Activated CD4-positive, alpha-beta T cell treated with anti-CD3 and anti-CD28 coated beads, Interleukin-10, Interleukin-2, amounts not matched to agents 100 ng/mL and 50 ng/mL, durations not matched to agents 16 hours and 8 hours (primary cell): ENCODE measurements at regions not wholly inside any gene's neighbourhood (a gene's known extent, or its start where the extent isn't known, plus 50 kb on each side); places are given as distances from the start of the nearest gene placed in this dataset.

Experiments
- DNase-seq: peaks from one replicate; pipeline ENCODE4 v3.0.0-alpha.2; 2020

DNA sequence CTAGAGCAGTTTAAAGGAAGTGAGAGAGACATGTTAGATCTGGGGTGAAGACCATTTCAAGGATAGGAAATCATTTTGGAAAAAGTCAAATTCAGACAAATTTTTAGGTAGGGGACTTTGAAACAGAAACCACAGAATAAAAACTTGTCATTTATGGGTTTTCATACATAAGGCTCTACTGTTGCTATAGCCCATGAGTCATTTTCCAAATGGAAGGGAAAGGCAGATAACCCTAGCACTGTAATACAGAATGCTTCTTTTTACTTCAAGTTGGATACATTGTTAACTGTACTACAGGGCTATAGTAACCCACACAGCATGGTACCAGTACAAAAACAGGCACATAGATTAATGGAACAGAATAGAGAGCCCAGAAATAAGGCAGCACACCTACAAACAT, 455.4 kb downstream of the EBF1 start:
- DNase-seq, result no peak

DNA sequence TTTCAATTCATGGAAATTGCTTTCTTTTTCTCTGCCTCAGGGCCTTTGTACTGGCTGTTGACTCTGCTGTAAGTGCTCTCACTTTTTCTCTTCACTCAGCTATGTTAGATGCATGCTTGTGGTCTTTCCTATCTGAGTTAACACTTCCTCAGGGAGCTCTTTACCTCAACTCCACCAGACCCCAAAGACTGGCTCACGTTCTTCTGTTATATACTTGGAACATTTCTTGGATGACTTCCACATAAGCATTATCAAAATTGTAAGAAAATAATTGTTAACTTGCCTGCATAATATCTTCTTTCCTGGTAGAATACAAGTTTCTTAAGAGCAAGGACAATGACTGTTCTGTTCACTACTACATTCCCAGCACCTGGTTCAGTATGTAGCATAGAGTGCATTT, 455.9 kb downstream of the EBF1 start:
- DNase-seq, result no peak

DNA sequence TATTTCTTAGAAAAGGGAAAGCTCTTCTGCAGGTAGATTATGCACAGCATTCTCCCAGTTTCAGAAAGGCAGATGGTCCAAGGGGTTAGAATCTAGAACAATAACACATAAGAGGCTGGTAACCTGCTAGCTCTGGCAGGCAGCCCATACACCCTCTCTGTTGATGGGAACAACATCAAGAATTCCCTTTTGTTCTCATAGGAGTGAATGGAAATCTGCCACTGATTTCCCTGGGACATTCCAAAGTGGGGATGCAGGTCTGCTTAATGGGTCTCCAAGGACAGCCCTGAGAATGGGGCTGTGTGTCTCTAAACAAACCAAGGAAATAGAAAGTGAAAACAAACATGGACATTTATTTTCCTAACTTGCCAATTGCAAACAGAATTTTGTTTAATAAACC, 456.8 kb downstream of the EBF1 start:
- no peak for DNase-seq

DNA sequence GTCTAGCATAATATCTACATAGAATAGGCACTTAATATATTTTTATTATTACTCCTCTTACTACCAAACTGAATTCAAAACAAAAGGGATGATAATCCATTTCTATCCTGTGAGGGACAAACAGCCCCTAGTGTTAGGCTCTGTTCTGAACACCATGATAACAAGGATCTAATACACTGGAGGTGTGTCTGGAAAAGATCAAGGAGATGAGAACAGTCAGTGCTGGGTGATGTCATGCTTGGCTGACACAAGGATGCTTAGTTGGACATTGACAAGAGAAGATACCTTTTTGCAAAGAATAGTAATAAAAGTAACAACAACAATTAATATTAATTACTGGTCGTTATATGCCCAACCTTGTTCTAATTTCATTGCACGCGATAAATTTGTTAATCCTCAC, 458.7 kb downstream of the EBF1 start:
- DNase-seq, result no peak

DNA sequence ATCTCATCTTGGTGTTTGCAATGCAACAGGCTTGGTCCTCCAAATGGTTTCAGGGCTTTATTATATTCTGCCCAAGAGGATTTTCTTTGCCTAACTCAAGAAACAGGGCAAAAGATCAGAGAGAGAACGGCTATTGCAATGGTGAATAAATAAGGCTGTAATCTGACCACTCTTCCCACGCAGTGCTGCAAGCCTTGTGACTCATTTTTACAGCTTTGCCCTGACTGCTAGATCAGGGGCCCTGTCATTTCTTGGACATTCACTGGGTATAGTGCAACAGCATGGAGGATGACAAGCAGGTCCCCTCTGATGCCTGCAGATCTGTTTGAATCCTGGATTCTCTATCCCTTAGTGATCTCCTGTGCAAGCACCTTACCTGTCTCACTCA, 459.1 kb downstream of the EBF1 start:
- no peak for DNase-seq

DNA sequence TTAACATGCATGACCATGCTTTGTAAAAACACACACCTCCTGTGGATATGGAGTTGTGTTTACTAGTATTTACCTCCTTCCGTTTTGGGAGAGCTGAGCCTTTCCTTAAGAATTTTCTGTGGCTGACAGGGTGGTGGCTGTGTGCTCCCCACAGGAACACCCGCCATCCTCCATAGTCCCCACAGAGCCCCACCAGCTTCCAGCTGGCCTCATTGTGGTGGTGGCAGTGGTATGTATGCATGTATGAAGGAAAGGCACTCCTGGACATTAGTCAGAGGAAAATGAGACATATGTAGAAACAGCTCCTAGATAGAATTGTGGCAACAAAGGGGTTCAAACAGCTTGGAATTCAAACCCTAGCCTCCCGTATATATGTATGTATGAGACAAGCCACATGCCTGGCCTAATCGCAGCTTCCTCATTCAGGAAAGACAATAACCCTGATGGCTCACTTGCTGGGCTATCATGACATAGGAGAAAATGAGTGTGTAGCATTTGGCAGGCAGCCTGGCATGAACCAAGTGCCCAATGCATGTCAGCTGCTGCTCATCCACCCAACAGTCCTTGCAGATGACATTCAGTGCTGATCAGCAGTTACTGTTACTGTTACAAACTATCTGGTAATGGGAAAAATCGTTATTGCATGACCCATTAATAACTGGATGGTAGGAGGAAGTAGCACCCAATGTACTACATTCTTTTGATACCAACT, 459.7 kb downstream of the EBF1 start:
- DNase-seq, result no peak

DNA sequence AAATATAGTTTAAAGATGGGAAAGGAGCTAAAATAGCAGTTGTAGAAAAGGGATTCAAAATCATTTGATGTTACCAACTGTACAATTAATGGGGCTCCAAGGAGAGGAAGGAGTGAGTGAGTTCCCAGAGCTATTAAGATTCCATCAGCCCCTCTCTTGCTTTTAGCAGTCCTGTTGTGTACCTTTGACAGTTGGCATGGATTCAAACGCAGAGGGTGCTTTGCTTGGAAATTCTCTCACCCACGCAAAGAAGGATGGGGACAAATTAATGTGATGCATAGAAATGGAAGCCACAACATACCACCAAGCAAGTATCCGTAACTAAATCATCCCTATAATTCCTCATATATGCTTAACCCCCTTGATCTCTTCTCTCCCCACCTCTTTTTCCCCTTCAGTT, 461.3 kb downstream of the EBF1 start:
- no peak for DNase-seq

DNA sequence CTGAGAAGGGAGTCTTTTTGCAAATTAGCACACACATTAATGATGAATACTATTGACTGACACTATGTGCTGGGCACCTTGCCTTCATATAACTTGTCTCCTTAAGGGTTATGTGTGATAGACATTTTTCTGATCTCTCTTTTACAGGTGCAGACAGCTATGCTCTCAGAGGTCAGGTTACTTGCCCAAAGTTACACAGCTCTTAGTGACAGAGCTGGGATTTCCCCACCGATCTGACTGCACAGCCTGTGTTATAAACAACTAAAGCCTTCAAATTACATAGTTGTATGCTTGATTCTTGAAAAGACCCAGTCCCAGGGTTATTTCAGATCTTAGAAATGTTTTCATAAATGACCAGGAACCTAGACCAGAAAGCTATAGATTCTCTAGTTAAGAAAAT, 462.7 kb downstream of the EBF1 start:
- DNase-seq, result no peak

DNA sequence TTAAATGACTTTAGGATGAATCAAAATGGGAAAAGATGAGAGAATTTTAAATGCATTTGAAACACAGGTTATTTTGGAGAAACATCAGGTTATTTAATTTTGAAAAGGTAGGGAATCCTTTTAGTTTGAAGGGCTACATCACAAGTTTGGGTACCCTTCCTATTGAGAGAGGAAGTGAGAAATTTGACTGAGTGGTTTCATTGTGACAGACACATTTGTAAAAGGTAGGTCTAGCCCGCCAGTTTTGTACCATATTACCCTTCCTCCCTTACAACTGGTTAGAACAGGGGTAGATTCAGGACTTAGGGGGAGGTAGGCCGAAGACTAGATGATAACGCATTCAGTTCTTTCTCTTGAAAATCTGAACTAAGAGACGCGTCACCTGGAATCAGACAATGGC, 464.2 kb downstream of the EBF1 start:
- DNase-seq, result no peak

DNA sequence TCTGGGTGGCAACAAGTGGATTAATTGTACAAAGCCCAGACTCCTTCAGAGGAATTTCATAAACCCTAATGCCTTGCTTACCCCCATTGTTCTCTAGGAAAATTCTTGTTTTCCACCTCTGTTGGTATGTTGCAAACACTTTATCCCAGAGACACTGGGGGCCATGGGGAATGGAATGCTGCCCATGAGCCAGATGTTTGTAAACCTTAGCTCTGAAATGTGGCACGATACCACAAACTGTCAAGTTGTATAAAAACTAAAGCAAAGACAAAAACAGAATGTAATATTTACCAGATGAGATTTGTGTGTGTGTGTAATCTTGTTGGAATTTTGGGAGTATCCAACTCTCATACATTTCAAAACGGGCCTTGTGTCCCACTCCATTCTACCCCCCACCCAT, 465.0 kb downstream of the EBF1 start:
- no peak for DNase-seq

DNA sequence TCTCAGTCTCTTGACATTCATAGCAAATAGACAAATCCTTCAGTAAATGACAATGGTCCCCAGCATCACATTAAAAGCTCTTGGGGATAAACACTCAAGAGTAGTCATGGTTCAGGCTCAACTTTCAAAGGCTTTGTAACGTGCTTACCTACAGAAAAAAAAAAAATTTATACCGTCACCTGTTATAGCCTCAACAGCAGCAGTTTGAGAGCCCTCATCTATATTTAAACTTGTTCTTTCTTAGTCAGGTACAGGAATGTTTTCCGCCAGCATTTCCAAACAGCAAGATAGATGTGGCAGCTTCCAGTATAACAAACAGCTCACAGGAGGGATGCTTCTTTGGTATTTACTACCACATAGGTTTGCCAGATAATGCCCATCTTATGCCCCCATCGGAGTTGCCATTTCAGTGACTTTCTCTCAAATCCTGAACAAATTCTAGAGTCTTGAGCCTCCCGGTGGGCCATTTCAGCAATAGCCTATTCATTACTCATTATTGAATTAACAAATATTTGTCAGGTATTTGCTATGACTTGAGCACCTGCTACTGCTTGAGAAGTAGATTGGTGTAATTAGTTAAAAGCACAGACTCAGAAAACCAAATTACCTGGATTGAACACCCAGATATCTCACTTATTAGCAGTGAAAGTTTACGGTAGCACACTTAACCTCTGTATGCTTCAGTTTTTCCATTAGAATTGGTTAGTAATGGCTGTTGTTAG, 470.0 kb downstream of the EBF1 start:
- no peak for DNase-seq

DNA sequence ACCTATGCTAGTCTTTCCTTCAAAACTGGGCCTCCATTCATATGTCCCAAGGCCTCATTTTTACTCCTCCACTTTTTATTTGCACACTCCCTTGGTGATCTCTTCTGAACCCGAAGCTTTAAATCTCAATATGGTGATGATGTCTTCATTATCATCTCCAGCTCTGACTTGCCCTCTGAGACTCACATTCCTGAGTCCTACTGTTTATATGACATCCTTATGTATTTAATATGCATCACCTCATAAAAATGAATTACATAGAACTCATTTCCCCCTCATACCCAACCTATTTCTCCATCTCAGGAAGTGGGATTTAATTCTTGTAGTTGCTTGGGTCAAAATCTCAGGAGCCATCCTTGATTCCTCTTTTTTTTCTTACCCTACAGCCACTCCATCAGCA, 473.0 kb downstream of the EBF1 start:
- no peak for DNase-seq

DNA sequence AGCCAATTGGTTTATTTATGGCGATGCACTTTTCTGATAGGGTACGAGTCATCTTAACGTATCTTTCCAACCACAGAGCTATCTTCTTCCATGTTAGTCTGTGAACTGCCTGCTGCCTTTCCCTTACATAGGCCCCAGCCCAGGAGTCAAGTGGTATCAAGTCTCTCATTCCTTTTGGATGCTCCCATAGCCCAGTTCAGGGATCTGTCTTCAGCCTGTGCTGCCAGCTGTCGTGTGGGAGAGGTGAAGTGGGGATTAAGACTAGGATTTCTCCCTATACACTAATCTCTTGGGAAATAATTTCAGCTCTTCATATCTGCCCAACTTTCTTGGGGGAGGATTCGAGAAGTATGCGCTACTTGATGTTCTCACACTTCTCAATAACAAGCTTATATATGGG, 475.7 kb downstream of the EBF1 start:
- DNase-seq, result no peak

DNA sequence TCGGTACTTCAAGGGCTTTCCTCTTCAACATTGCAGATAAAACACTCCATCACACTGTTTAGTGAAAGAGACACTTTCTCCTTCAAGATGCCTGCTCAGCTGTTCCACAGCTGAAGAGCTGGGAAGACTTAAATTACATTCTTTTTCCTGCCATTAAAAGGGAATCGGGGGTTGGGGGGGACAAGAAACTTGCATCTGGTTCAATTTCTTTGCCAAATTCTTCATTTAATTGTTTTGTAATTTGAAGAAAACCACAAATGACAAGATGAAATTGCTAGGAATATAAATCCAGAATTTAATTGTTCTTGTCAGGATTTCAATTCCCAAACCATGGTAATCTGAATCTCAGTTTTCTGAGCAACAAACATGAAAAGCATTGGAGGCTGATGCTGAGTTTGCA, 478.3 kb downstream of the EBF1 start:
- DNase-seq, result no peak

DNA sequence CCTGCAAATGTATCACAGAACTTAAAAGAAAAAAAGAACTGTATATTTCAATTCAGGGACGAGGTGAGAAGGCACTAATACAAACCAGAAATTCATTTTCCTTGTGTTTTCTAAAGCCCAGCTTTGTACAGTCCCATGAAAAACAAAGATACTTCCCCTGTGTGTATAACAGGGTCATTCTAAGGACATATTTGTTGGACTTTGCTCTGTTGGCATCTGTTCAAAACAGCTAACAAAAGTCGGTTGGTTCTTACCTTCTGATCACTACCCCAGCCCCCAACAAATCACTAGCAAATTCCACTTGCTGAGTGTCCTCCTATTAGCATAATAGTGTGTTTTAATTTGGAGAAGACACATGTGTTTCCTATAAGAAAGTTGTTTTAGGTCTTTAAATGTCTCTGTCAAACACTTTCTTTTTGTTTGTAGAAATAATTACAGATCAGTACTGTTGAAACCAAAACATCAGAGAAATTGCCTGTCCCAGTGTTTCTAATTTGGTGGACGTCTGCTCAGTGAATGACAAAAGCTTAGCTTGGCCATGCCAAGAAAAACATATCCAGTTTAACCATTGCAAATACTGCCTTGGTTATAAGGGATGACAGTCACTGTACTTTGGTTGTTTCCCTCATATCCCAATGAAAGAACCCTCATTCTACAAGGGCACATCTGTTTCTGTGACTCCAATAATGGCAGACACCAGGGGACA, 480.5 kb downstream of the EBF1 start:
- DNase-seq, result no peak

DNA sequence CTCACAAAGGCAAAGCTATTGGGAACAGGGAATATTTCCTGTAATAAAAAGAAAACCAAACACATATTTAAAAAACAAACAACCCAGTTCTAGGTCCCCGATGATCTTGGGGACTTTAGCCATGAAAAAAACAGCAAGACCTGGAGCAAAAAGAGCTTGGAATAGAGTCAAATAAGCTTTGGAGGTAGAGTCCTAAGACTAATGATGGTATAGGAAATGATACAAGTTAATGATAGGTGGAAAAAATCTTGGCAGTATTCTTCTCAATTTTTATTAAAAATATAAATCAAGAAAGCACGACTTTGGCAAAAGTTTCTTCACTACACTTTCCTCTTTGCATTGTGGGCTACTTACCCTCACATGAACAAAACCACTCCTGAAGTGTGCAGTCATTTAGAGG, 481.5 kb downstream of the EBF1 start:
- DNase-seq, result no peak

DNA sequence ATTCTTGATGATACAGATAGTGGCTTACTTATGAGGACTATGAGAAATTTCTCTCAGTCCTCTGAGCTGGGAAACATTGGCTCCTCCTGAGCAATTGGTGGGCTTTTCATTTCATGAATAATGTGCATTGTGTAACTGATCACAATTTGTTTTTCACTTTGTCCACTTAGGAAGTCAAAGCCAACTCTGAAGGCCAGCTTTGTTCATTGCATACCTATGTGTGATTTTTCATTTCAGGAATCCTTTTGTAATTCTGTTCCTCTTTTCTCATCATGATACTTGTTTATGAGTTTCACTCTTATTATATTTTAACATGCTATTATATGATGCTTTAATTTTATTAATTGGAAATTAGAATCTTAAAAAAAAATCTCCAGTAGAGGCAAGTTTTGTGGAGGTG, 483.0 kb downstream of the EBF1 start:
- no peak for DNase-seq

DNA sequence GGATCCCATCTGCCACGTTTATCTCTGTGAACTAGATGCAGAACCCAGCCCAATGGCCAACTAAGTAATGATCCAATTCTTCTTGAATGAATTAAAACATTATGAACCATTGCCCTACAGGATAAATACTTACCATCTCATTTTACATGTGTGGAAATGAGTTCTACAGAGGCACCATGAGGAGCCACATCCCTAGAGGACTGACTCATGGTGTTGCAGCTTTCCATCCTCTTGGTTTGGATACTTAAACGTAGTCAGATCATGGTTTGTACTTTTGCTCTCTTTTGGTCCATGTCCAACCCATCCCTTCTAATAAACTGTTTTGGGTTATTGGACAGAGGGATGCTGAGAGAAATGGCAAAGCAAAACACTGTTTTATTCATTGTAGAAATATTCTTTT, 484.8 kb downstream of the EBF1 start:
- DNase-seq, result no peak

DNA sequence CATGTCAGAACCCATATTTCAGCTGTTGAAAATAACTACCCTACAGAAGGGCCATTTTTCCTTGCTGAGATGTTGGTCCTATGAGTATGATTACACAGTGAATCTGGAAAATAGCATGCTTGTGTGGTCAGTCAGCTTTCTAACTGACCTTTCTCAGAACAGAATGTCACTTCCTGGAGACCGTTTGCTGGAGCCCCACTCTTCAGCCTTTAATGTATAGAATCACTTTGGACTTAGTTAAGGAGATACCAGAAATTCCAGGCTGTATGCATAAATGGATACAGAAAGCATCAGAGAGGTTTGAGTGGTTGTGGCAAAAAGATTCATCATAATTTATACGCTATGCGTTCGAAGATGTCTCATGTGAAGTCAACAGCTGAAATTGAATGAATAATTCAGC, 488.1 kb downstream of the EBF1 start:
- no peak for DNase-seq

DNA sequence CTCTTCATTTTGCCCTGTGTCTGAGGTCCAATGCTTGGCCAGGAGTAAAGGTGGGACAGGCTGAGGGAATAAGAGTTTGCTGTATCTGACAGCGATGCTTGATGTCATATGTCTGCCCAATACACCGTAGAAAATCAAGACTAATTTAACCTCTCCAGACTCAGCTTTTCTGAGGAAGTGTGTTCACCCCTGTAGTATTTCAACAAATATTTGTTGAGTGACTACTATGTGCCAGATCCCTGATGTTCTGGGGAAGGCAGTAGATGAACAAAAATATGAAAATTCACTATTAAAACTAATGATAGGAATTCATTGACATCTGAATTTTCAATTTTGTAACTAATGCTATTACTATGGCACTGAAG, 489.7 kb downstream of the EBF1 start:
- no peak for DNase-seq

DNA sequence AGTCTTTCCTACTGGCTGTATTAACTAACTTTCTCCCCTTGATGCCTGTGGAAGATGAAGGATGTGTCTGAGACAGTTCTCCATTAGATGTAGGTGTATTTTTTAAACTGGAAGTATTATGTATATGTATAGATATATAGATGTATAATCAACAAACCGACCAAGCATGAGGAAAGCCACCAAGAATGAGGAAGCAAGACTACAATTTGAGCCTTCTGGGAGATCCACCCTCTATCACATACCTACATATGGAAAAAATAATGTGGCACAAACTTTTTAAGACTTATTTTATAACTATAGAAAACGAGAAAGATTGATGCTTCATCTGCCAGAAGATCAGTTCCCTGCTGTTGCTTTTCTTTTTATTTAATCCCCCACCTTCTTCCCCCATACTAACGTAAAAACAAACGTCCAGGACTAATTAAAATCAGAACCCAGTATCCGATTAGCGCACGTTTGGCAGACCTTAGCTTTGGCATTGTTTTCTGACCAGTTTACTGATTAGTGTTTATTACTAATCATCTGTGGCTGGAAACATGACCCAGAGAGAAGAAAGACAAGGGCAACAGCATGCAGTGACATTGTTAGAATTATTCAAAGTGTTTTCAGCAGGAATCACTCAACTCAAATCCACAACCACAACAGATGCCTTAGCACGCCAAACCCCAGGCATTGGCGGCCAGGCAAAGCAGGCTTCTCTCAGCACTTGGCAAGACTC, 490.2 kb downstream of the EBF1 start:
- DNase-seq, result no peak

DNA sequence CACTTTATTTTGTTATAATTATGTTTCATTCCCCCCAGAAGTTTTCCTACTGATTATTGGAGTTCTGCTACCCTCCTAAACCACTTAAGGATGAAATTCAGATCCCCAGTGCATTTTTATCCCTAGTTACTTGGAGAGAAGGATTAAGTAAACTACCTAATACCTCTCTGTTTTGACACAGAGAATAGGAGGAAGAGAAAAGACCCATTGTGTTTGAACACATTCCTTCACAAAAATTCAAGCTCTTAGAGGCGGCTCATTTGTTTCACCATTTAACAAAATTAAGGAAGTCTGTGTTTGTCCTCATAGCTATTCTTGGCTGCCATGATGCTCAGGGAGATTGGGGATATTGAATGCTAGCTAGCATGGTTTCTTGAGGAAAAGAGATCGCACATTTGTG, 492.6 kb downstream of the EBF1 start:
- no peak for DNase-seq

DNA sequence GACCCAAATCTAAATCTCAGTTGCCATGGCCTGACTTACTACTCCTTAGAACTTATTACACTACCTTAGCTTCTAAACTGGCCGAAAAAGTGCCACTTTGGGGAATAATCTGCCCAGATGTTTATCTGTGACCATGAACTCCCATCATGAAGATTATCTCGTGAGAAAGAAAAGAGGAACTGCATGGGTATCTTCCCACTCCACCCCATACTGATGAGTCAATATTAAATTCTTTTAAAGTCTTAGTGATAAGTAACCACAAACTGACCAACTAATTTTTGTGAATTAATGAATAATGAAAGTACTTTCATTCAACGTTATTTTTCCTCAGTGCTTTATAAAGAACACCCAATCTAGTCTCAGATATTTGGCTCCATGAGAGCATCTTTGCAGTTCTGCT, 493.5 kb downstream of the EBF1 start:
- no peak for DNase-seq

DNA sequence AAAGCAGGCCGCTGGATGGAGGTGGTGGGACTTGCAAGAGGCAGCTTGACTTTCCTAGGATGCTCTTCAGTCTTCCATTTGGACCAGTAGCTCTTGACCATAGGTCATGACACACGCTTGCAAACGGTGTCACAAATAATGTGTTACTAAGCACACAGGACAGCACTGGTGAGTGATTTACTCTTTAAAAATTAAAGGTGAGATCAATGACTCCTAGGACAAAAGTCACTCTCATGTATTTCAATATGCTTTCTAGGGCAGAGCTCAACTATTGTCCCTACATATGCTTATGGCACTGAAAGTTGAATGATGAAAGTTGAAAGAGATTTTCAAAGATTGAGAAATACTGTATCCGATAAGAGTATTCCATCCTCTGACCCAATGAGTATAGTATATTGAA, 496.7 kb downstream of the EBF1 start:
- DNase-seq, result no peak
